CD14-positive monocyte (primary cell): ENCODE measurements at regions not wholly inside any gene's neighbourhood (a gene's known extent, or its start where the extent isn't known, plus 50 kb on each side); places are given as distances from the start of the nearest gene placed in this dataset.
"Not testable (repeated sequence)": the region's sequence is repeated elsewhere in the genome, so short reads cannot be mapped to it uniquely, and the experiment has no call there.

Experiments used
- DNase-seq, 3 donors: peaks; one replicate each; pipeline ENCODE4 v3.0.0-alpha.2; 2011 to 2022
- H2AFZ ChIP-seq: 2 replicates; pipeline ENCODE4 v1.6.0; 2012; ENCODE audit warnings: mild to moderate bottlenecking, low read depth, low read length, inconsistent platforms; ENCODE audit not compliant: insufficient read depth, poor library complexity, severe bottlenecking
- H3K27ac ChIP-seq, 2 donors: 1 replicate in 1 of 2; 2 replicates in 1 of 2; pipeline ENCODE4 v1.5.1; 2012 to 2013; ENCODE audit warnings: low read length in 2 of 2, control low read depth in 1 of 2, inconsistent platforms in 1 of 2, low read depth in 1 of 2, mild to moderate bottlenecking in 1 of 2
- H3K27me3 ChIP-seq, 2 donors: one replicate each; pipeline versions ENCODE4 v1.6.0 to v1.6.1; 2011 to 2013; ENCODE audit warnings: low read length in 2 of 2; ENCODE audit not compliant: control insufficient read depth in 2 of 2, insufficient read depth in 2 of 2
- H3K36me3 ChIP-seq, 2 donors: replicated peaks in 1 of 2; 1 replicate in 1 of 2; 2 replicates in 1 of 2; pipeline versions ENCODE4 v1.5.1 to v1.6.1; 2012 to 2013; ENCODE audit warnings: low read length in 2 of 2, control low read depth in 1 of 2, inconsistent platforms in 1 of 2, mild to moderate bottlenecking in 1 of 2; ENCODE audit not compliant: insufficient read depth in 2 of 2, control insufficient read depth in 1 of 2
- H3K4me1 ChIP-seq, 2 donors: 1 replicate in 1 of 2; 2 replicates in 1 of 2; pipeline versions ENCODE4 v1.5.1 to v1.6.1; 2012 to 2013; ENCODE audit warnings: low read length in 2 of 2, control low read depth in 1 of 2, inconsistent platforms in 1 of 2, mild to moderate bottlenecking in 1 of 2, moderate library complexity in 1 of 2; ENCODE audit not compliant: insufficient read depth in 2 of 2, control insufficient read depth in 1 of 2
- H3K4me2 ChIP-seq: replicated peaks from 2 replicates; pipeline ENCODE3; 2012; ENCODE audit warnings: low read length, moderate library complexity, mild to moderate bottlenecking; ENCODE audit not compliant: poor library complexity, severe bottlenecking; ENCODE audit errors: extremely low read depth
- H3K4me3 ChIP-seq, 3 experiments: fragments of 200-600 bp in 1 of 3; sonication (generic) in 1 of 3; replicated peaks in 1 of 3; 1 replicate in 2 of 3; 2 replicates in 1 of 3; pipeline ENCODE4 v1.5.1; 2011 to 2013; ENCODE audit warnings: low read length in 3 of 3, mild to moderate bottlenecking in 3 of 3, control low read depth in 2 of 3, low read depth in 2 of 3, inconsistent platforms in 1 of 3, moderate library complexity in 1 of 3
- H3K79me2 ChIP-seq: 2 replicates; pipeline ENCODE4 v1.6.0; 2012; ENCODE audit warnings: mild to moderate bottlenecking, control low read depth, inconsistent platforms, low read length, moderate library complexity; ENCODE audit not compliant: insufficient read depth
- H3K9ac ChIP-seq: 2 replicates; pipeline ENCODE4 v1.6.0; 2017; ENCODE audit warnings: low read length, mild to moderate bottlenecking; ENCODE audit not compliant: insufficient read depth, poor library complexity, severe bottlenecking
- H3K9me3 ChIP-seq, 2 donors: replicated peaks in 1 of 2; 1 replicate in 1 of 2; 2 replicates in 1 of 2; pipeline versions ENCODE4 v1.5.1 to v1.6.1; 2012 to 2013; ENCODE audit warnings: low read length in 2 of 2, control low read depth in 1 of 2; ENCODE audit not compliant: control insufficient read depth in 1 of 2, insufficient read depth in 1 of 2
- H4K20me1 ChIP-seq: 2 replicates; pipeline ENCODE4 v1.6.0; 2012; ENCODE audit warnings: mild to moderate bottlenecking, low read length, control low read depth, moderate library complexity; ENCODE audit not compliant: insufficient read depth
- H3K27ac Mint-ChIP-seq, 7 donors: one replicate each; pipeline ENCODE4 v1.8.0; 2020; ENCODE audit warnings: mild to moderate bottlenecking in 7 of 7, mixed read lengths in 7 of 7, moderate library complexity in 6 of 7, inconsistent platforms in 2 of 7
- H3K27me3 Mint-ChIP-seq, 3 donors: one replicate each; pipeline ENCODE4 v1.8.0; 2021 to 2022; ENCODE audit warnings: low read depth in 3 of 3, mild to moderate bottlenecking in 3 of 3, mixed read lengths in 3 of 3, moderate library complexity in 3 of 3, inconsistent platforms in 1 of 3
- H3K36me3 Mint-ChIP-seq, 2 donors: one replicate each; pipeline ENCODE4 v1.8.0; 2020; ENCODE audit warnings: mixed read lengths in 2 of 2, inconsistent platforms in 1 of 2, mild to moderate bottlenecking in 1 of 2
- H3K4me1 Mint-ChIP-seq: one replicate; pipeline ENCODE4 v1.8.0; 2020; ENCODE audit warnings: mild to moderate bottlenecking, mixed read lengths
- H3K4me3 Mint-ChIP-seq, 2 donors: one replicate each; pipeline ENCODE4 v1.8.0; 2020; ENCODE audit warnings: mild to moderate bottlenecking in 2 of 2, mixed read lengths in 2 of 2, moderate library complexity in 1 of 2
- H3K9me3 Mint-ChIP-seq, 7 donors: one replicate each; pipeline ENCODE4 v1.8.0; 2020 to 2022; ENCODE audit warnings: mixed read lengths in 7 of 7, mild to moderate bottlenecking in 6 of 7, moderate library complexity in 6 of 7, inconsistent platforms in 2 of 7
- CTCF ChIP-seq: fragments of 200-600 bp; IDR thresholded peaks from one replicate; pipeline ENCODE4 v1.8.0; 2022; ENCODE audit warnings: antibody characterized with exemption, mild to moderate bottlenecking
- WGBS: methylation state at CpG from one replicate; pipeline ENCODE4 v1.1.5; 2013; ENCODE audit warnings: missing lambda C conversion rate; ENCODE audit not compliant: insufficient coverage; 5-methylcytosine and 5-hydroxymethylcytosine counted together
- intact Hi-C, 2 donors: fragments of 100-400 bp; cut with micrococcal nuclease; formaldehyde crosslinking; loops; one replicate each; pipeline versions ENCODE4 v1.15.0 to v1.15.1; 2023

- no peaks in the 10 kb centered on the region for H3K4me1 ChIP-seq
- no peak overlapping the region for H3K9ac ChIP-seq
- TF ChIP-seq CTCF: peak; percentile 15
- no peak overlapping the region for H2AFZ ChIP-seq
- no peaks in the 10 kb centered on the region for H4K20me1 ChIP-seq
- intact Hi-C loops: no loop called here
- H3K36me3 ChIP-seq: no peaks in the 10 kb centered on the region
- no peak overlapping the region for H3K4me3 ChIP-seq
- Mint-ChIP-seq H3K27me3 (peaks cover 0 to 2% (median 2%) of the 10 kb centered on the region in 3 donors), H3K27ac (no peak overlapping the region), H3K4me1 (peaks cover 4% of the 10 kb centered on the region), H3K36me3 (no peaks in the 10 kb centered on the region), H3K4me3 (no peak overlapping the region), H3K9me3 (no peaks in the 10 kb centered on the region)
- 0% methylated on average over 1 of the region's 1 CpG for WGBS
- H3K79me2 ChIP-seq: no peaks in the 10 kb centered on the region
- H3K9me3 ChIP-seq: no peaks in the 10 kb centered on the region
- no peaks in the 10 kb centered on the region for H3K27me3 ChIP-seq
- DNase-seq: peak in 2 of 3 donors; percentile 5 to 7
- no peak overlapping the region for H3K4me2 ChIP-seq
- no peak overlapping the region for H3K27ac ChIP-seq
These were observed 70.3 kb downstream of the ARL9 start for GRCh38 chr4:56575820-56576429.

DNA sequence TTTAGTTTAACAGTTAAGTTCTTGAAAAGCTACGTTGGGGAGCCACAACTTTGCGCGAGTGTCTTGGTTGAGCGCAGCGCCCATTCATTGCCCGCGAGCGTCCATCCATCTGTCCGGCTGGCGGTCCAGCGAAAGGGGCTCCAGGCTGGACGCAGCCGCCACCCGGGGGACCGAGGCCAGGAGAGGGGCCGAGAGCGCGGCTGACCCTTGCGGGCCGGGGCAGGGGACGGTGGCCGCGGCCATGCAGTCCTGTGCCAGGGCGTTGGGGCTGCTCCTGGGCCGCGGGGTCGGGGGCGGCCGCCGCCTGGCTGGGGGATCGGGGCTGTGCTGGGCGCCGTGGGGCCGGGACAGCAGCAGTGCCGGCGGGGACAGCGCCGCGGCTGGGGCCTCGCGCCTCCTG lies 86.8 kb downstream of the ARL9 start:
- H3K79me2 ChIP-seq, H3K4me3 ChIP-seq, H3K4me3 Mint-ChIP-seq, DNase-seq, H3K27me3 ChIP-seq, H3K27me3 Mint-ChIP-seq, H3K4me1 ChIP-seq, H4K20me1 ChIP-seq, H3K36me3 Mint-ChIP-seq, H2AFZ ChIP-seq, H3K4me2 ChIP-seq, H3K27ac Mint-ChIP-seq, H3K9ac ChIP-seq, H3K36me3 ChIP-seq, intact Hi-C loops, H3K4me1 Mint-ChIP-seq, H3K27ac ChIP-seq: not testable (repeated sequence)
- H3K9me3 ChIP-seq: peaks cover 4 to 24% of the 10 kb centered on the region in 2 donors
- peaks cover 28 to 43% (median 35%) of the 10 kb centered on the region in 7 donors for H3K9me3 Mint-ChIP-seq
- 64% methylated on average over 41 of the region's 41 CpGs for WGBS
